HCT116 (cell line): ENCODE measurements at regions not wholly inside any gene's neighbourhood (a gene's known extent, or its start where the extent isn't known, plus 50 kb on each side); places are given as distances from the start of the nearest gene placed in this dataset.

Source experiments
- ATF3 ChIP-seq: IDR thresholded peaks from 2 replicates; pipeline ENCODE4 v1.6.1; 2012
- CBX3 ChIP-seq: IDR thresholded peaks from 2 replicates; pipeline ENCODE4 v1.6.1; 2012; ENCODE audit warnings: low read depth
- CTCF ChIP-seq, 3 experiments: fragments of 200-600 bp in 1 of 3; sonication (generic) in 1 of 3; IDR thresholded peaks in 2 of 3; conservative IDR thresholded peaks in 1 of 3; 2 replicates each; pipeline ENCODE4 v1.5.1; 2012 to 2017; ENCODE audit warnings: low read depth in 2 of 3, low read length in 2 of 3, antibody characterized with exemption in 1 of 3, borderline replicate concordance in 1 of 3, control low read depth in 1 of 3, mild to moderate bottlenecking in 1 of 3, mixed read lengths in 1 of 3, mixed run types in 1 of 3, moderate library complexity in 1 of 3; ENCODE audit not compliant: insufficient read depth in 1 of 3
- EZH2 ChIP-seq: fragments of 200-600 bp; sonication (generic); IDR thresholded peaks from 2 replicates; pipeline ENCODE4 v1.6.1; 2017; ENCODE audit warnings: antibody characterized with exemption, mixed run types
- EZH2phosphoT487 ChIP-seq: fragments of 200-600 bp; IDR thresholded peaks from 2 replicates; pipeline ENCODE4 v1.6.1; 2018; ENCODE audit warnings: antibody characterized with exemption, borderline replicate concordance
- MAX ChIP-seq: IDR thresholded peaks from 2 replicates; pipeline ENCODE4 v1.6.1; 2012
- POLR2A ChIP-seq: IDR thresholded peaks from 2 replicates; pipeline ENCODE4 v1.7.0; 2011; ENCODE audit warnings: borderline replicate concordance; ENCODE audit not compliant: insufficient read depth, insufficient read length; ENCODE audit errors: extremely low read depth
- RAD21 ChIP-seq: IDR thresholded peaks from 2 replicates; pipeline ENCODE4 v1.6.1; 2012; ENCODE audit warnings: low read depth, mild to moderate bottlenecking
- SIN3A ChIP-seq: IDR thresholded peaks from 2 replicates; pipeline ENCODE4 v1.6.1; 2012; ENCODE audit warnings: low read depth
- SP1 ChIP-seq: IDR thresholded peaks from 2 replicates; pipeline ENCODE4 v1.6.1; 2012; ENCODE audit warnings: low read depth
- SRF ChIP-seq: IDR thresholded peaks from 2 replicates; pipeline ENCODE4 v1.6.1; 2012; ENCODE audit warnings: low read depth
- ZBTB33 ChIP-seq: IDR thresholded peaks from 2 replicates; pipeline ENCODE4 v1.6.1; 2011; ENCODE audit warnings: mild to moderate bottlenecking, low read length, moderate library complexity; ENCODE audit not compliant: insufficient replicate concordance; ENCODE audit errors: extremely low read depth
- ZNF274 ChIP-seq: fragments of 200-500 bp; sonication (Bioruptor generic); IDR thresholded peaks from 2 replicates; pipeline ENCODE4 v1.6.1; 2014; ENCODE audit warnings: mild to moderate bottlenecking, low read depth, low read length, inconsistent platforms

GRCh38 chr1:81408419-81408818 lies 392.3 kb upstream of the ADGRL2 start:
- TF ChIP-seq CTCF (IDR thresholded peaks at IDR 0.05 in 2 of 3, conservative IDR thresholded peaks at IDR 0.05 in 1 of 3; ENCODE audit: borderline replicate concordance in 1 of 3, insufficient read depth in 1 of 3, low read depth in 2 of 3, low read length in 2 of 3) (no peak), RAD21 (no peak), POLR2A (no peak), ATF3 (no peak), SRF (no peak), CBX3 (no peak), EZH2 (no peak), ZNF274 (no peak), MAX (no peak), EZH2phosphoT487 (no peak), ZBTB33 (no peak), SIN3A (no peak), SP1 (no peak)
